ENCODE measurements at regions not wholly inside any gene's neighbourhood (a gene's known extent, or its start where the extent isn't known, plus 50 kb on each side); places are given as distances from the start of the nearest gene placed in this dataset.

- no peak for TF ChIP-seq CTCF (IDR thresholded peaks at IDR 0.05; ENCODE audit: extremely low read depth in 1 of 2, insufficient read depth in 1 of 2, low read depth in 1 of 2, low read length in 2 of 2)
- TF ChIP-seq POLR2AphosphoS5 (IDR thresholded peaks at IDR 0.05; ENCODE audit: insufficient read depth, low read depth, low read length): no peak
- no peak for TF ChIP-seq POLR2A (IDR thresholded peaks at IDR 0.05; ENCODE audit: low read depth, low read length)
- no peak for TF ChIP-seq JUN (IDR thresholded peaks at IDR 0.05; ENCODE audit: borderline replicate concordance, insufficient read depth, insufficient read length, low read depth)
- TF ChIP-seq MYC (IDR thresholded peaks at IDR 0.05; ENCODE audit: low read depth, low read length): no peak
- no peak for TF ChIP-seq FOS (IDR thresholded peaks at IDR 0.05; ENCODE audit: borderline replicate concordance, insufficient read depth, low read length)
Measured at GRCh38 chr2:150644298-150645067, 157.0 kb upstream of the RND3 start.

Data from endothelial cell of umbilical vein (primary cell).